GM12892 (cell line): ENCODE measurements at regions not wholly inside any gene's neighbourhood (a gene's known extent, or its start where the extent isn't known, plus 50 kb on each side); places are given as distances from the start of the nearest gene placed in this dataset.

Experiments used
- POLR2A ChIP-seq: IDR thresholded peaks from 2 replicates; pipeline ENCODE4 v1.6.1; 2011; ENCODE audit warnings: low read depth, low read length, control low read depth
- POLR2AphosphoS5 ChIP-seq: IDR thresholded peaks from 2 replicates; pipeline ENCODE4 v1.6.1; 2011; ENCODE audit warnings: low read depth, low read length, control low read depth
- TAF1 ChIP-seq: IDR thresholded peaks from 2 replicates; pipeline ENCODE4 v1.6.1; 2011; ENCODE audit warnings: low read depth, mild to moderate bottlenecking, control low read depth, low read length, borderline replicate concordance

DNA sequence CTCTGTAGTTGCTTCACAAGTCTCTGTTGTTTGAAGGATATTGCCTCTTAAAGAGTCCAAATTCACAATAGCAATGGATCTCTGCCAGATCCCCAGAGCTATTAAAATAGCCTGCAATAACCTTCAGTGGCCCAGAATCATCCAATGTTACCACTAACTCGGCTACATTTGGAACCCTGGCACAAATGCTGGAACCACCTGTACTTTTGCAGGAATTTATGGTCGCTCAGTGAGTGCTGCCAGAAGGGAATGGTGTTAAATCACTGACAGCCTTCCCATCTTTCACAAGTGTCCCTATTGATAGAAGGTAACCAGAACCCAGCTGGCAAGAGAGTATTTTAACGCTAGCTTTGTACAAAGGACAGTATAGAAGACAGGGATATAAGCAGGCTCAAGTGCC lies 298.8 kb upstream of the PLSCR5 start:
- TF ChIP-seq POLR2AphosphoS5 (no peak), POLR2A (no peak), TAF1 (no peak)
